ENCODE measurements at regions not wholly inside any gene's neighbourhood (a gene's known extent, or its start where the extent isn't known, plus 50 kb on each side); places are given as distances from the start of the nearest gene placed in this dataset.

DNA sequence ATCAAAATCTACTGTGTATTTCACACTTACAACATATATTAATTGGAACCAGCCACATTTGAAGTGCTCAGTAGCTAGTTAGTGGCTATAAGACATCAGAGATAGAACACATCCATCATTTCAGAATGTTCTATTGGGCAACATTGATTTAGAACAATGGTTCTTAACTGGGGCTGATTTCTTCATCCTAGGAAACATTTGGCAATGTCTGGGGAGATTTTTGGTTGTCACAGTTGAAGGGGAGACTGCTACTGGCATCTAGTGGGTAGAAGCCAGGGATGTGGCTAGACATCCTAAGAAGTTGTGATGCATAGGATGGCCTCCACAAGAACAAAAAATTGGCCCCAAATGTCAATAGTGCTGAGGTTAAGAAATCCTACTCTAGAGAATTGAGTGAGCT lies 132.5 kb downstream of the OLIG3 start:
- DNase-seq (ENCODE audit: low spot score in 2 of 2, unreplicated experiment in 2 of 2) = no peak
- Mint-ChIP-seq H3K4me3 (no peak overlapping the region), H3K4me1 (peaks cover 24% of the 10 kb centered on the region), H3K27ac (no peak overlapping the region), H3K9me3 (no peaks in the 10 kb centered on the region), H3K36me3 (no peaks in the 10 kb centered on the region), H3K27me3 (ENCODE audit: low read depth) (no peaks in the 10 kb centered on the region)
- TF ChIP-seq, protein P1, sequence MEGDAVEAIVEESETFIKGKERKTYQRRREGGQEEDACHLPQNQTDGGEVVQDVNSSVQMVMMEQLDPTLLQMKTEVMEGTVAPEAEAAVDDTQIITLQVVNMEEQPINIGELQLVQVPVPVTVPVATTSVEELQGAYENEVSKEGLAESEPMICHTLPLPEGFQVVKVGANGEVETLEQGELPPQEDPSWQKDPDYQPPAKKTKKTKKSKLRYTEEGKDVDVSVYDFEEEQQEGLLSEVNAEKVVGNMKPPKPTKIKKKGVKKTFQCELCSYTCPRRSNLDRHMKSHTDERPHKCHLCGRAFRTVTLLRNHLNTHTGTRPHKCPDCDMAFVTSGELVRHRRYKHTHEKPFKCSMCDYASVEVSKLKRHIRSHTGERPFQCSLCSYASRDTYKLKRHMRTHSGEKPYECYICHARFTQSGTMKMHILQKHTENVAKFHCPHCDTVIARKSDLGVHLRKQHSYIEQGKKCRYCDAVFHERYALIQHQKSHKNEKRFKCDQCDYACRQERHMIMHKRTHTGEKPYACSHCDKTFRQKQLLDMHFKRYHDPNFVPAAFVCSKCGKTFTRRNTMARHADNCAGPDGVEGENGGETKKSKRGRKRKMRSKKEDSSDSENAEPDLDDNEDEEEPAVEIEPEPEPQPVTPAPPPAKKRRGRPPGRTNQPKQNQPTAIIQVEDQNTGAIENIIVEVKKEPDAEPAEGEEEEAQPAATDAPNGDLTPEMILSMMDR (IDR thresholded peaks at IDR 0.05; ENCODE audit: unreplicated experiment) = no peak

DNA sequence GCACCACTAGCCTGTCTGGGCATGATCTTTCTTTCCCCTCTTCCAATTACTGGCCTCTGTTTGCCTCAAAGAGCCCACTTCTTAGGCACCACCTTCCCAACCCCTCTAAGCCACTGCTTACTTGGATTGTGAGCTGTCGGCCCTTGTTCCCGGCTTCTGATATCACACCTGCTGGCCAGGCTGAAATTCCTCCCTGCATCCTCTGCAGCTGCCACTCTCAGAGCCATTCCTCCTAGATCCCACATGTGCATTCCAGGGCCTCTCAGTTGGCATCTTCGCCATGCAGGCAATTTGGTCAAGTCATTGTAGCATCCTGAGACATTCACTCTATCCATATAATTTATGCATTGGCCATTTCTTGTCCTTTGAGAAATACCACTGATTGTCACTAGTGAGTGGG lies 135.9 kb downstream of the OLIG3 start:
- DNase-seq (ENCODE audit: low spot score in 2 of 2, unreplicated experiment in 2 of 2) = no peak
- TF ChIP-seq, protein P1 (IDR thresholded peaks at IDR 0.05; ENCODE audit: unreplicated experiment) = no peak
- Mint-ChIP-seq H3K4me3 (no peak overlapping the region), H3K27ac (no peak overlapping the region), H3K4me1 (peaks cover 21% of the 10 kb centered on the region), H3K9me3 (no peaks in the 10 kb centered on the region), H3K27me3 (ENCODE audit: low read depth) (no peaks in the 10 kb centered on the region), H3K36me3 (no peaks in the 10 kb centered on the region)

DNA sequence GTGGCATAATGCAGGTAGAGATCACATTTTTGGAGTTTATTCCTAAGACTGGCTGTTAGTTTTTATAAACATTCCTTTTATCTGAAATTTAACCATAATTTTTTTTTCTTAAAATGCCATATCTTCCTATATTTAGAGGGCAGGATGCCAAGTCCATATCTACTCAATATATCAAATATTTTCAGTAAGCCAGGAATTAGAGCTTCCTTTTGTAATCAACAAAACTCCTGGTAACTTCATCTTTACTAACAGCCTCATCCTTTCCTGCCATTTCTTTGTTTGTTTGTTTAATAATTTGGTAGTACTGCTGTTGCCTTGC lies 136.3 kb downstream of the OLIG3 start:
- TF ChIP-seq, protein P1 (IDR thresholded peaks at IDR 0.05; ENCODE audit: unreplicated experiment) = no peak
- H3K27me3 Mint-ChIP-seq (ENCODE audit: low read depth) = no peaks in the 10 kb centered on the region
- H3K36me3 Mint-ChIP-seq = no peaks in the 10 kb centered on the region
- no peaks in the 10 kb centered on the region for H3K9me3 Mint-ChIP-seq
- DNase-seq (ENCODE audit: low spot score in 2 of 2, unreplicated experiment in 2 of 2) = no peak
- H3K4me1 Mint-ChIP-seq = peaks cover 17% of the 10 kb centered on the region
- no peak overlapping the region for H3K4me3 Mint-ChIP-seq
- no peak overlapping the region for H3K27ac Mint-ChIP-seq

DNA sequence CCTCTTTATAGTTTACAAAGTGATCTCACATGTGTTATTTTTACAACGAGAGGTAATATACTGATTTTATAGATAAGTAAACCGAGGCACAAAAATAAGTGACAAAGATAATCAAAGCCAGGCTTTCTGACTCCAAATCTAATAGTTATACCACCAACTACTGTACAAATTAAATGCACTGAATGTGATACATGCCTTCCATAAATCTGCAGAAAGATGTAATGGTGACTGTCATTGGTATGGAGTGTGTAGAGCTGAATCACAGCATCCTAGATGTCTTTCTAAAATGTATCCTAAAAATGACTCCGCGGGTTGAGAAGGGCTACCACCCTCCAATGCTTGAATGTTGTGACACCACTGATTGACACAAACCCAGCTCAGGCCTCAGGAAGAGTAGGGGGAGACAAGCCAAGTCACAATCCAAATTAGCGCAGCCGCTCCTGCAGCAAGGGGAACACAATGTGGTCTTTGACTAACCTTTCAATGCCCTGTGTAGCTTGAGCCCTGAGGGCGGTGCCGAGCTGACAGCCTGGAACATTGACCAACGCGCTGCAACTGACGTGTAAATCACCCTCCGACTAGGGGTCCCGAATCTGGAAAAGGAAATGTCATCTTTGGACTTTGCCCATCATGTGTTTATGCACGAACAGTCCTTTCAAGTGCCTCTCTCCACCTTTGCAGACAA lies 136.8 kb downstream of the OLIG3 start:
- Mint-ChIP-seq H3K4me3 (no peak overlapping the region), H3K9me3 (no peaks in the 10 kb centered on the region), H3K27ac (no peak overlapping the region), H3K4me1 (peaks cover 12% of the 10 kb centered on the region), H3K27me3 (ENCODE audit: low read depth) (no peaks in the 10 kb centered on the region), H3K36me3 (no peaks in the 10 kb centered on the region)
- no peak for DNase-seq (ENCODE audit: low spot score in 2 of 2, unreplicated experiment in 2 of 2)
- TF ChIP-seq, protein P1 (IDR thresholded peaks at IDR 0.05; ENCODE audit: unreplicated experiment) = no peak

DNA sequence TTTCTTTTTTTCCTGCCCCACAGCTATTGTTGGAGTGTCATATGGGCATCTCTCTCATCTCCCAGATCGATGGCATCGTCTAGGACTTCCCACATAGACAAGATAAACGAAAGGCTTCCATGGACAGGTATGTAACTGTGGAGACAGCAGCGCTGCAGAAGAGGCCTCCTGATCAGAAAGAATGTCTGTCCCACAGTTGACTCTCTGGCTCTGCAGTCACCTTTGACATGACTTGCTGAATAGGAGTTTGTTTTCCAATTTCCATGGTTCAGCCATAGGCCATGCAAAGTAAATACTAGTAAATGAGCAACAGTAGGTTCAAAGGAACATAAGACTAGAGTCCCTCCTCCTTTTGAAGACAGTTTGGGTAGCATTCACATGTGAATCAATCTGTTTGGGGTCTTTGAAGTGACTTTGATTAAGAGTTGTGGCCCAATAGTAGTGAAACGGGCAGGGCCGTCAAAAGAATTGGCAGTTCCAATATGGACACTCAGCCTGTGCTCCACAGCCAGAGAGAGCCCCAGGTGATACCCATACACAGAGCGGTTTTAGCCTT lies 134.7 kb upstream of the IFNGR1 start:
- peaks cover 12% of the 10 kb centered on the region for H3K4me1 Mint-ChIP-seq
- TF ChIP-seq, protein P1 (IDR thresholded peaks at IDR 0.05; ENCODE audit: unreplicated experiment) = no peak
- H3K36me3 Mint-ChIP-seq = no peaks in the 10 kb centered on the region
- no peaks in the 10 kb centered on the region for H3K9me3 Mint-ChIP-seq
- H3K27me3 Mint-ChIP-seq (ENCODE audit: low read depth) = no peaks in the 10 kb centered on the region
- DNase-seq (ENCODE audit: low spot score in 2 of 2, unreplicated experiment in 2 of 2) = no peak
- H3K27ac Mint-ChIP-seq = no peak overlapping the region
- no peak overlapping the region for H3K4me3 Mint-ChIP-seq
